Lung (tissue), 11 donors: ENCODE measurements at regions not wholly inside any gene's neighbourhood (a gene's known extent, or its start where the extent isn't known, plus 50 kb on each side); places are given as distances from the start of the nearest gene placed in this dataset.

Experiments
- ATAC-seq: fragments of 200-7000 bp; cut with Tn5 transposase; one replicate; pipeline ENCODE4 v1.9.1; 2020; ENCODE audit warnings: moderate number of reproducible peaks; ENCODE audit not compliant: insufficient read depth, low FRiP score
- DNase-seq, 3 donors: peaks; one replicate each; pipeline ENCODE4 v3.0.0-alpha.2; 2013 to 2017
- H3K27ac ChIP-seq, 2 donors: one replicate each; pipeline ENCODE4 v1.5.1; 2013; ENCODE audit warnings: mild to moderate bottlenecking in 2 of 2, moderate library complexity in 2 of 2, control low read depth in 1 of 2, inconsistent platforms in 1 of 2, low read depth in 1 of 2, low read length in 1 of 2
- H3K27me3 ChIP-seq, 3 donors: one replicate each; pipeline ENCODE4 v1.5.1; 2013; ENCODE audit warnings: low read length in 2 of 3; ENCODE audit not compliant: control insufficient read depth in 3 of 3, insufficient read depth in 3 of 3
- H3K36me3 ChIP-seq, 4 donors: one replicate each; pipeline ENCODE4 v1.5.1; 2013; ENCODE audit warnings: low read length in 4 of 4, mild to moderate bottlenecking in 1 of 4, moderate library complexity in 1 of 4; ENCODE audit not compliant: control insufficient read depth in 4 of 4, insufficient read depth in 4 of 4
- H3K4me1 ChIP-seq, 5 donors: one replicate each; pipeline ENCODE4 v1.5.1; 2013; ENCODE audit warnings: low read length in 5 of 5, mild to moderate bottlenecking in 2 of 5, moderate library complexity in 1 of 5; ENCODE audit not compliant: control insufficient read depth in 5 of 5, insufficient read depth in 5 of 5
- H3K4me3 ChIP-seq: one replicate; pipeline ENCODE4 v1.5.1; 2013; ENCODE audit warnings: mild to moderate bottlenecking, control low read depth, moderate library complexity
- H3K9ac ChIP-seq, 2 donors: one replicate each; pipeline ENCODE4 v1.5.1; 2013; ENCODE audit warnings: low read length in 2 of 2, control low read depth in 1 of 2; ENCODE audit not compliant: insufficient read depth in 1 of 2
- H3K9me3 ChIP-seq, 4 donors: one replicate each; pipeline ENCODE4 v1.5.1; 2013; ENCODE audit warnings: low read length in 3 of 4, mild to moderate bottlenecking in 1 of 4, moderate library complexity in 1 of 4; ENCODE audit not compliant: control insufficient read depth in 4 of 4, insufficient read depth in 3 of 4
- WGBS, 2 donors: extraction: QIAGEN DNeasy Blood & Tissue Kit; methylation state at CpG; one replicate each; pipeline ENCODE4 v1.1.7; 2013; 5-methylcytosine and 5-hydroxymethylcytosine counted together
- TF ChIP-seq, protein P1 (sequence below): IDR thresholded peaks from 2 replicates; pipeline ENCODE4 v1.5.1; 2012; ENCODE audit warnings: mild to moderate bottlenecking; ENCODE audit errors: control extremely low read depth, extremely low read depth
- donor health status: control.
- donor health status: control.
- donor health status: Bipolar disorder and iron deficiency.
- donor health status: healthy.
- donor health status: DM: yes; HTN: yes; CAD: no.

DNA sequence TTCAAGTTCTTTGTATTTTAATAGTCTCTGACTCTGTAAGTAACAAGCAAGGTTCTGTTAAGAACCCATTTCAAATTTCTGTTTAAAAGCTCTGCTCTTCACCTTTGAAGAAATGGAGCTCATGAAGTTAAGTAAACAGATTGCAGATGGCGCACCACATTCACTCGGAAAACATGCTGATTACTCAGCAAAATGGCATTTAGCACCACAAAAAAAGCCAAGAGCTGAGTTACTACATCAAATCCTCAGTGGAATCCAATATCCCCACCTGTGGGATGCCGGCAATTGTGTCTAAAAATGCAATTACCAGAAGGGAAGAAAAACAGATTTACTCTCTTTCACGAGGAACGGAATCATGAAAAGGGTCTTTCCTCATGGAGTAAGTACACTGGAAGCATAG lies 758.0 kb downstream of the NTRK3 start:
- TF ChIP-seq, protein P1, sequence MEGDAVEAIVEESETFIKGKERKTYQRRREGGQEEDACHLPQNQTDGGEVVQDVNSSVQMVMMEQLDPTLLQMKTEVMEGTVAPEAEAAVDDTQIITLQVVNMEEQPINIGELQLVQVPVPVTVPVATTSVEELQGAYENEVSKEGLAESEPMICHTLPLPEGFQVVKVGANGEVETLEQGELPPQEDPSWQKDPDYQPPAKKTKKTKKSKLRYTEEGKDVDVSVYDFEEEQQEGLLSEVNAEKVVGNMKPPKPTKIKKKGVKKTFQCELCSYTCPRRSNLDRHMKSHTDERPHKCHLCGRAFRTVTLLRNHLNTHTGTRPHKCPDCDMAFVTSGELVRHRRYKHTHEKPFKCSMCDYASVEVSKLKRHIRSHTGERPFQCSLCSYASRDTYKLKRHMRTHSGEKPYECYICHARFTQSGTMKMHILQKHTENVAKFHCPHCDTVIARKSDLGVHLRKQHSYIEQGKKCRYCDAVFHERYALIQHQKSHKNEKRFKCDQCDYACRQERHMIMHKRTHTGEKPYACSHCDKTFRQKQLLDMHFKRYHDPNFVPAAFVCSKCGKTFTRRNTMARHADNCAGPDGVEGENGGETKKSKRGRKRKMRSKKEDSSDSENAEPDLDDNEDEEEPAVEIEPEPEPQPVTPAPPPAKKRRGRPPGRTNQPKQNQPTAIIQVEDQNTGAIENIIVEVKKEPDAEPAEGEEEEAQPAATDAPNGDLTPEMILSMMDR, result no peak
- DNase-seq (no peak), ATAC-seq (no peak)
- peaks cover 0 to 19% (median 0%) of the 10 kb centered on the region in 5 donors for H3K4me1 ChIP-seq
- 82 to 85% methylated on average over 5 of the region's 5 CpGs for WGBS, 2 donors
- H3K9me3 ChIP-seq, result no peaks in the 10 kb centered on the region
- H3K27me3 ChIP-seq, result no peaks in the 10 kb centered on the region
- H3K36me3 ChIP-seq, result no peaks in the 10 kb centered on the region
- no peak overlapping the region for H3K4me3 ChIP-seq
- H3K27ac ChIP-seq, result no peak overlapping the region
- H3K9ac ChIP-seq, result no peak overlapping the region

DNA sequence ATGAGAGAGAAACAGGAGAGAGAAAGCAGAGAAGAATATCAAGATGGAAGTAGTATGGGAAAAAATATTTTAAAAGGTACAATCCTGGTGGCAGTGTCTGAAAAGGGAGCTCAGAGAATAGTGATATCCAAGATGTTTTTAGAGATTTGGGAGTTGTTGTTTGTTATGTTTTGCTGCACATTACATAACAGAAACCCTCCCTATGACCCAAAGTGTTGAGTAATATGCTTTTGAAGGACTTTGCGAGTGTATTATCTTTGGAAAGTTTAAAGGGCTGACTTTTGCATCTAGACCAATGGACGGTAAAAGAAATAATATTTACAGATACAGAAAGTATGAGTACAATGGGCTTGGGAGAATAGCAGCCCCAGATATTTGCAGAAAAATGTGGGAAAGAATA lies 759.7 kb downstream of the NTRK3 start:
- Histone ChIP-seq H3K9ac (no peak overlapping the region), H3K4me3 (no peak overlapping the region), H3K27me3 (no peaks in the 10 kb centered on the region), H3K27ac (peak overlapping the region in 1 of 2 donors; percentile 88), H3K9me3 (no peaks in the 10 kb centered on the region), H3K36me3 (no peaks in the 10 kb centered on the region), H3K4me1 (peaks cover 0 to 22% (median 0%) of the 10 kb centered on the region in 5 donors)
- 38 to 45% methylated on average over 2 of the region's 2 CpGs for WGBS, 2 donors
- TF ChIP-seq, protein P1, result no peak
- ATAC-seq (no peak), DNase-seq (no peak)

DNA sequence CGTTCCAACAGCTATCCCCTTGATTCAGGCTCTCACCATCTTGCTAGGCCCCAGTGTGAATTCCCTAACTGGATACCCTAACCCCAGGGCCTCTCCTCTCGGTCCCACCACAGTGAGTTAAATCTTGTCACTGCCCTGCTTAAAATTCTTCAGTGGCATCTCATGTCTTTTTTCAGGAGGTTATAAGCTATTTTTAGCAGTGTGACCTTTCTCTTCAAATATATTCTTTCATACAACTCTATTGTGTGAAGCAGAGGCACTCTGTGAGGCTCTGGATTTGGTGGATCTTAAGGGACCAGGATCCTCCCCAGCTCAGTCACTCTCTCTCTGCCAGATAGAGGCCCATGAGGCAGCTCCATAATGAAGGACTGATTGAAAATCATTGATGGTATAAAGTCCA lies 760.4 kb downstream of the NTRK3 start:
- no peak for ATAC-seq

DNA sequence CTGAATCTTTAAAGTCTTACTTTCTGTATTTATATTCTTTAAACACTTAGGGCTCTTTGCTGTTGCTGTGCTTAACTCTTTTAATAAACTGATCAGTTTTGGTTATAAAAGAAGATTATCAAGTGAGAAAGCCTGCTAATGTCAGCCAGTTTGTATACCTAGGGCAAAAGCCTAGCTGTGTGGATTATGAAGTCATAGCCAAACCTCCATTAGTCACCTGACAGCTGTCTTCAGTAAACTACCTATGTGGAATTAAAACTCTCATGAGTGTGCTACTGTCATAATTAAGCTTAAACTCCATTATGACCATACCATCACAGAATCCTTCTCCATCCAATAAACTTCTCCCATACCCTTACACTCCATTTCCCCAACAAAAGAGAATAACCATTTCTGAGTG lies 762.7 kb downstream of the NTRK3 start:
- H3K4me1 ChIP-seq, result peaks cover 0 to 22% (median 0%) of the 10 kb centered on the region in 5 donors
- TF ChIP-seq, protein P1, result no peak
- H3K27me3 ChIP-seq, result no peaks in the 10 kb centered on the region
- no peak overlapping the region for H3K27ac ChIP-seq
- no peaks in the 10 kb centered on the region for H3K9me3 ChIP-seq
- no peak for ATAC-seq
- H3K36me3 ChIP-seq, result no peaks in the 10 kb centered on the region
- H3K4me3 ChIP-seq, result no peak overlapping the region
- no peak for DNase-seq
- H3K9ac ChIP-seq, result no peak overlapping the region

More for the DNA sequence above, 760.4 kb downstream of the NTRK3 start:
- H3K9ac ChIP-seq, result no peak overlapping the region
- H3K27me3 ChIP-seq, result no peaks in the 10 kb centered on the region
- 84 to 85% methylated on average over 2 of the region's 2 CpGs for WGBS, 2 donors
- peaks cover 0 to 22% (median 0%) of the 10 kb centered on the region in 5 donors for H3K4me1 ChIP-seq
- no peaks in the 10 kb centered on the region for H3K36me3 ChIP-seq
- TF ChIP-seq, protein P1, result no peak
- peak overlapping the region in 1 of 2 donors; percentile 88 for H3K27ac ChIP-seq
- DNase-seq, result no peak
- no peak overlapping the region for H3K4me3 ChIP-seq
- H3K9me3 ChIP-seq, result no peaks in the 10 kb centered on the region
